ENCODE measurements at regions not wholly inside any gene's neighbourhood (a gene's known extent, or its start where the extent isn't known, plus 50 kb on each side); places are given as distances from the start of the nearest gene placed in this dataset.
A peak's percentile ranks its signal among the peaks of the same experiment; 100 is the strongest.

GRCh38 chr10:11683529-11684320 is 58.5 kb upstream of the ECHDC3 start (continued):
- TF ChIP-seq, protein P1, sequence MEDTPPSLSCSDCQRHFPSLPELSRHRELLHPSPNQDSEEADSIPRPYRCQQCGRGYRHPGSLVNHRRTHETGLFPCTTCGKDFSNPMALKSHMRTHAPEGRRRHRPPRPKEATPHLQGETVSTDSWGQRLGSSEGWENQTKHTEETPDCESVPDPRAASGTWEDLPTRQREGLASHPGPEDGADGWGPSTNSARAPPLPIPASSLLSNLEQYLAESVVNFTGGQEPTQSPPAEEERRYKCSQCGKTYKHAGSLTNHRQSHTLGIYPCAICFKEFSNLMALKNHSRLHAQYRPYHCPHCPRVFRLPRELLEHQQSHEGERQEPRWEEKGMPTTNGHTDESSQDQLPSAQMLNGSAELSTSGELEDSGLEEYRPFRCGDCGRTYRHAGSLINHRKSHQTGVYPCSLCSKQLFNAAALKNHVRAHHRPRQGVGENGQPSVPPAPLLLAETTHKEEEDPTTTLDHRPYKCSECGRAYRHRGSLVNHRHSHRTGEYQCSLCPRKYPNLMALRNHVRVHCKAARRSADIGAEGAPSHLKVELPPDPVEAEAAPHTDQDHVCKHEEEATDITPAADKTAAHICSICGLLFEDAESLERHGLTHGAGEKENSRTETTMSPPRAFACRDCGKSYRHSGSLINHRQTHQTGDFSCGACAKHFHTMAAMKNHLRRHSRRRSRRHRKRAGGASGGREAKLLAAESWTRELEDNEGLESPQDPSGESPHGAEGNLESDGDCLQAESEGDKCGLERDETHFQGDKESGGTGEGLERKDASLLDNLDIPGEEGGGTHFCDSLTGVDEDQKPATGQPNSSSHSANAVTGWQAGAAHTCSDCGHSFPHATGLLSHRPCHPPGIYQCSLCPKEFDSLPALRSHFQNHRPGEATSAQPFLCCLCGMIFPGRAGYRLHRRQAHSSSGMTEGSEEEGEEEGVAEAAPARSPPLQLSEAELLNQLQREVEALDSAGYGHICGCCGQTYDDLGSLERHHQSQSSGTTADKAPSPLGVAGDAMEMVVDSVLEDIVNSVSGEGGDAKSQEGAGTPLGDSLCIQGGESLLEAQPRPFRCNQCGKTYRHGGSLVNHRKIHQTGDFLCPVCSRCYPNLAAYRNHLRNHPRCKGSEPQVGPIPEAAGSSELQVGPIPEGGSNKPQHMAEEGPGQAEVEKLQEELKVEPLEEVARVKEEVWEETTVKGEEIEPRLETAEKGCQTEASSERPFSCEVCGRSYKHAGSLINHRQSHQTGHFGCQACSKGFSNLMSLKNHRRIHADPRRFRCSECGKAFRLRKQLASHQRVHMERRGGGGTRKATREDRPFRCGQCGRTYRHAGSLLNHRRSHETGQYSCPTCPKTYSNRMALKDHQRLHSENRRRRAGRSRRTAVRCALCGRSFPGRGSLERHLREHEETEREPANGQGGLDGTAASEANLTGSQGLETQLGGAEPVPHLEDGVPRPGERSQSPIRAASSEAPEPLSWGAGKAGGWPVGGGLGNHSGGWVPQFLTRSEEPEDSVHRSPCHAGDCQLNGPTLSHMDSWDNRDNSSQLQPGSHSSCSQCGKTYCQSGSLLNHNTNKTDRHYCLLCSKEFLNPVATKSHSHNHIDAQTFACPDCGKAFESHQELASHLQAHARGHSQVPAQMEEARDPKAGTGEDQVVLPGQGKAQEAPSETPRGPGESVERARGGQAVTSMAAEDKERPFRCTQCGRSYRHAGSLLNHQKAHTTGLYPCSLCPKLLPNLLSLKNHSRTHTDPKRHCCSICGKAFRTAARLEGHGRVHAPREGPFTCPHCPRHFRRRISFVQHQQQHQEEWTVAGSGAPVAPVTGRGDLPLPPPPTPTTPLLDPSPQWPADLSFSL (CRISPR knock-in tag; IDR thresholded peaks at IDR 0.05), result peak; percentile 49; the same call in 1 of the 2 replicates
- TF ChIP-seq RFX1 (IDR thresholded peaks at IDR 0.05), result no peak
- TF ChIP-seq RNF2 (conservative IDR thresholded peaks at IDR 0.05; ENCODE audit: low read depth), result no peak
- TF ChIP-seq, protein P2, sequence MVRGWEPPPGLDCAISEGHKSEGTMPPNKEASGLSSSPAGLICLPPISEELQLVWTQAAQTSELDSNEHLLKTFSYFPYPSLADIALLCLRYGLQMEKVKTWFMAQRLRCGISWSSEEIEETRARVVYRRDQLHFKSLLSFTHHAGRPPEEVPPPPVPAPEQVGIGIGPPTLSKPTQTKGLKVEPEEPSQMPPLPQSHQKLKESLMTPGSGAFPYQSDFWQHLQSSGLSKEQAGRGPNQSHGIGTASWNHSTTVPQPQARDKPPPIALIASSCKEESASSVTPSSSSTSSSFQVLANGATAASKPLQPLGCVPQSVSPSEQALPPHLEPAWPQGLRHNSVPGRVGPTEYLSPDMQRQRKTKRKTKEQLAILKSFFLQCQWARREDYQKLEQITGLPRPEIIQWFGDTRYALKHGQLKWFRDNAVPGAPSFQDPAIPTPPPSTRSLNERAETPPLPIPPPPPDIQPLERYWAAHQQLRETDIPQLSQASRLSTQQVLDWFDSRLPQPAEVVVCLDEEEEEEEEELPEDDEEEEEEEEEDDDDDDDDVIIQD (CRISPR knock-in tag; IDR thresholded peaks at IDR 0.05; ENCODE audit: low read depth), result no peak
- TF ChIP-seq KDM4B (CRISPR knock-in tag; IDR thresholded peaks at IDR 0.05), result no peak
- TF ChIP-seq PHF5A (CRISPR knock-in tag; IDR thresholded peaks at IDR 0.05; ENCODE audit: low read depth, unreplicated experiment), result no peak
- TF ChIP-seq ZFP36 (IDR thresholded peaks at IDR 0.05; ENCODE audit: borderline replicate concordance, low read depth, low read length, partially characterized antibody), result no peak
- no peak for TF ChIP-seq HOXA3 (CRISPR knock-in tag; IDR thresholded peaks at IDR 0.05)
- no peak for TF ChIP-seq HOXA5 (CRISPR knock-in tag; IDR thresholded peaks at IDR 0.05)
- TF ChIP-seq ZNF788 (CRISPR knock-in tag; IDR thresholded peaks at IDR 0.05; ENCODE audit: borderline replicate concordance), result no peak
- no peak for TF ChIP-seq ZNF761 (CRISPR knock-in tag; conservative IDR thresholded peaks at IDR 0.05)
- no peak for TF ChIP-seq ZNF674 (CRISPR knock-in tag; IDR thresholded peaks at IDR 0.05; ENCODE audit: low read depth)
- TF ChIP-seq SAP130 (CRISPR knock-in tag; IDR thresholded peaks at IDR 0.05; ENCODE audit: low read depth), result no peak
- TF ChIP-seq ZBTB21 (CRISPR knock-in tag; IDR thresholded peaks at IDR 0.05), result no peak
- TF ChIP-seq ZZZ3 (CRISPR knock-in tag; IDR thresholded peaks at IDR 0.05; ENCODE audit: borderline replicate concordance), result no peak
- TF ChIP-seq ZNF609 (CRISPR knock-in tag; IDR thresholded peaks at IDR 0.05; ENCODE audit: borderline replicate concordance), result no peak
- TF ChIP-seq SRF (IDR thresholded peaks at IDR 0.05; ENCODE audit: low read depth, low read length), result no peak
